ENCODE measurements at regions not wholly inside any gene's neighbourhood (a gene's known extent, or its start where the extent isn't known, plus 50 kb on each side); places are given as distances from the start of the nearest gene placed in this dataset.

DNA sequence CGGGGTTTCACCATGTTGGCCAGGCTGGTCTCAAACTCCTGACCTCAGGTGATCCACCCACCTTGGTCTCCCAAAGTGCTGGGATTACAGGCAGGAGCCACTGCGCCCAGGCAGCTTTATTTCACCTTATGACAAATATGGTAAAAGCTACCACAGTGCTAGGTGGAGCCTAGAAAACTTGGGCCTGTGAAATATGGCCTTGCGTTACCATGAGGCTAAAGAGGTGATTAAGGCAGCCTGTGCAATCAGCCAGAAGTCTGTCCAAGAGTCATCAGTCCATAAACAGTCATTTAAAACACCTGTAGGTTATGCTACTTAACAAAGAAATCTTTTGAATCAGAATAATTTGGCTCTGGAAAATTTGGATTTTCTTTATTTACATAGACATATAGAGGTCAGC lies 114.8 kb upstream of the ANKH start:
- DNase-seq (ENCODE audit: low read depth, low spot score), result no peak

DNA sequence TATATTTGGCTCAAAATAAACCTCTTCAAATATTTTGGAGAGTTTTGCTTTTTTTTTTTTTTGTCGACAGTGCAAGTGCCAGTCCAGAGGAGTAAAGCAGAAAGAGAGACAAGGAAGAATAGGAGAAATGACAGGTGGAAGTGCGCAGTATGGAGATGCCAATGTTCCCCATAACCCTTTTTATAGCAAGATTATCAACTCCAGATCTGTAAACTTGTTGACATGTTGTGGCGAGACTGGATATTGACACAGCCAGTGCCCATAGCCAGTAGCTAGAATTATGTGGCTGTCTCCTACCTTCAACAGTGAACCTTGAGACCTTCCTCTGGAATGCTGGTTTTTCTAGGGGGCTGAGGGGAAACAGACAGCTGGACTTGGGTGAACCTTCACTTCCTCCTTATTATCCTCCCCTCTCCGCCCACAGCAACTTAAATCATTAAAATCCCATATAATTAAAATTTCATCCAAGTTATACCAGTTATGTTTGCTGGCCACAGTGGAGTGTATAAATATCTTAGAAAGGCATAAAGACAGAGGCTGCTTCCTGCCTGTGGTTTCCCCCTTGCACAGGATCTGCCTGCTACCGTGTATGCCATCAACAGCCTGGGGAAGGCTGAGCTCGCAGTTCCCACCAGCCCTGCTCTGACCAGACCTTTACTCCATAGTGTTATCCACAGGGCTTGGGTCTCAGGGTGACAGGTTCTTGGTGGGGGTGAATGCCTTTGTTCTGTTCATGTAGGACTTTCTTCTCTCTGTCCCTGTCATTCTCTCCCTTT lies 112.3 kb upstream of the ANKH start:
- DNase-seq (ENCODE audit: low read depth, low spot score), result no peak

DNA sequence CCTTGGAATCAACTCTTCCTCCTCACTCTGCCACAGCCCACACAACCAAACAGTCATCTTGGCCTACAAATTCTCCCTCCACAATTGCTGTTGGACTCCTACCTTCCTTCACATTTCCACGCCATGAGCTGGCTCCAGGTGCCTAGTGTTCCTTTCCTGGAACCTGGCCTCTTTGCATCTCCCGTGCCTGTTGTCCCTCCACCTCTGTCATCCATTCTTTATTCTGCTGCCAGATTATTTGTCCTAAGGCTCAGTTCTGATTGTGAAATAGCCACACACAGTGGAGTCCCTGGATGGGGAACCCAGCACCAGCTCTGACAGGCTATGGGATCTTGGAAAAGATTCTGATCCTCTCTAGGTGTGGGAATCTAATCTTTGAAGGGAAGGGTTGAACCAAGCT lies 109.1 kb upstream of the ANKH start:
- DNase-seq (ENCODE audit: low read depth, low spot score), result no peak

DNA sequence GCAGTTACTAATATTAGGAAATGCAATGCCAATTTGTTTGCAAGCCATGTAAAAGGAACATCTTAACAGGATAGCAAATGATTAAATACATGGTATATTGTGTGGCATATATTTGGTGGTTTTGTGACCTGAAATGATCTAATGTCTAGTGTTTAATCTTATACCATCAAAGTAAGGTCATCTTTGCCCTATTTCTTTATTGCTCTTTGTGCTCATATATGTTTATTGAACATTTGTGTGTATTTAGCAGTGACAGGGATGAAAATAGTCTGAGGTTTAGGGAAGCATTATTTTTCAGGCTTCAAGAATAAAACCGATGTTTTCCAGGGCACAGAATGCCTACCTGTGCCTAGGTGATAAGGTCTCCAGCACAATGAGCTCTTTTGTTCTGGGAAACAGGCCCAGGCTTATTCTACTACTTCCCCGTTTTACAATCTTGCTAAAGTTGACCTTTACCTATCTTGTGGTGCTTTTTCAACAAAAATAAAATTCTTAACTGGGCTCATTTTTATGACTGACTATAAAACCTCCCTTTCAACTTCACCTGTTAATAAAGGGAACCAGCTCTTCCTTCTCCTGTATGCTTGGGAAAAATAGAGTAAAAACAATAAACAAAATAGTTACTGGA lies 105.6 kb upstream of the ANKH start:
- no peak for DNase-seq (ENCODE audit: low read depth, low spot score)

DNA sequence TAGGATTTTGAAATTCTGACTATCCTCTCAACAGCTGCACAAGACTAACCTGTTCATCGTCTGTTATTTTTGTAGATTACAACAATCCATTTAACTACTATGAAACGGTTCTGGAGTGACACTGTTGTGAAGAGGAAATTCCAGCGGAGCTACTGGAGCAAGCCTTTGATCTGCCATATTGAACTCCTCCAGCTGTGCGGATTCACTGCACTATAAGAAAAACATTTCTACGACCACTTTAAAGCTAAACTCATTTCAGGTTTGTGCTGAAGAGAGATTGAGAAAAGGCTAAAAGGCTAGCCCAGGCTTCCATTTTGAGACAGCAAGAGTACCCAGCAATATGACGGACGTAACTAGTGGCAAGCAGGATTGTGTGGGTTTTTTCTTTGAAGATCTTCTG lies 104.9 kb upstream of the ANKH start:
- DNase-seq (ENCODE audit: low read depth, low spot score), result no peak

DNA sequence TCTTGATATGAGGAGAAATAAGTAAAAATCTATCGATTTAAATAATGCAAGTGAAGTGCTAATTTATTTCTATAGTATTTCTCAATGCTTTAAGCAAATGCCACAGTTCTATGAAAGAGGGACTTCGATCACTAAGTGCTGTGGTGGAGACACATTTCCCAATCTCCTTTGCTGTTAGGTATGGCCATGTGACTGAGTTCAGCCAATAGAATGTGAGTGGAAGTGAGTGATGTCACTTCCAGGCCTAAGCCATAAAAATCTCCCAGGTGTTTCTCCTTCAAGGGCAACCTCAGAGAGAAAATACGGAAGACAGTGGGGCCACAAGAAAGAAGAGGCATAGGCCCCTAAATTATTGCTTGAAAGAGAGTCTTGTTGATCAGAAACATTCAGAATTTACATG lies 100.3 kb upstream of the ANKH start:
- DNase-seq (ENCODE audit: low read depth, low spot score), result no peak

DNA sequence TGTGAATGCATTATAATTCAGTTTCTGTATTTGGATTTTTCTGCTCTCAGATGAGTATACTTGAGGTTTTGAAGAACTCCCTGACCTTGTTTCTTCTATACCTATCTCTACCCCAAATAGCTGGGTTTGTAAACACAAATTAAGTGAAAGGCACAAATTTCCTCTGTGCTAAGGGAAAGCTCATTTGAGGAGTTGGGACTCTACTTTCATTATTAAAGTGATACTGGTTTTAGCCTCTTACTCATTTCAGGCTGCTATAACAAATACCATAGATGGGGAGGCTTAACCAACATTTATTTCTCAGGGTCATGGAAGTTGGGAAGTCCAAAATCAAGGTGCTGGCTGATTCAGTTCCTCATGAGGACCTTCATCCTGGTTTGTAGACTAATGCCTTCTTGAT lies 97.2 kb upstream of the ANKH start:
- DNase-seq (ENCODE audit: low read depth, low spot score), result no peak

DNA sequence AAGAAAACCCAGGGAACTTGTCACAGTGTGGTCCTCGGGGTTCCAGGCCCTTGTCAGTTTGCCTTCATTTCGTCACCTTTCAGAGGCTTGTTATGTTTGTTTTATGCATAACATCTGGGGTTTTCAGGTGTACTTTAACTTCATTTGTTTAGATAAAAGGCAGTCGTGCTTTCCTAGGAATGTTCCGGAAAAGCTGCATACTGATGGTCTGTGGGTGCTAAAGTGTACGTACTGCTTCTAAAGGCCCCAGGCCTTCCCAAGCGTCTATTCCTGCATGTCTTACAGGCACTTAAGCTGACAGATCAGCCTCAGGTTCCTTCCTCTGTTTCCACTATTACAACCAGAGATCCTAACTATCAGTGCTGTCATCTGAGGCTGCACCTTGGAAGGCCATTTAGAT lies 95.6 kb upstream of the ANKH start:
- no peak for DNase-seq (ENCODE audit: low read depth, low spot score)

DNA sequence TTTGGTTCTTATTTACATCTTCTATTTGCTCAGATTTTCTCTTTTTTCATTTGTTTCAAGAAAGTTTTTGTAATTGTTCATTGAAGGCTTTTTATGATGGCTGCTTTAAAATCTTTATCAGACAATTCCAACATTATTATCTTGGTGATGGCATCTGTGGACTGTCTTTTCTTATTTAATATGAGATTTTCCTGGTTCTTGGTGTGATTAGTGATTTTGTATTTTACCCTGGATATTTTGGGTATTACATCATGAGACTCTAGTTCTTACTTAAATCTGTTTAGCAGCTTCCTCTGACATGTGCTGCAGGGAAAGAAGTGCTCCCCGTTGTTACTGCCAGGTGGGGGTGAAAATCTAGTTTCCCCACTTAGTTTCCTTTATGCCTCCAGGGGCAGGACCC lies 94.2 kb upstream of the ANKH start:
- no peak for DNase-seq (ENCODE audit: low read depth, low spot score)

DNA sequence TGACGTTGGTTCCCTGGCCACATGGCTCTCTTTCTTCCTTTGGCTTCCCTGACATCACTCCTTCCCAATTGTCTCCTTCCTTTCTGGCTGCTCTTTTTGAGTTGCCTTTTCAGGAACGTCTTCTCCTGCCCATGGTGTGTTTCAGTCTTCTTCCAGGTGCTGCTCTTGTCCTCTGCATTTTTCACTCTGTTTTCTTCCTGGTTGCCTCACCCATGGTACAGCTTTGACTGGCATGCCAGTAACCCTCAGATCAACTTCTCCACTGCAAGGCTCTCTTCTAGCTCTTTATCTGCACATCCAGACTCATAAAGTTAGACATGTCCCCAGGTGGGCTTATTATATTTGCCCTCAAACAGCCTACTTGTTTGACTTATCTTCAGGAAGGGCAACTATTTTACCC lies 91.0 kb upstream of the ANKH start:
- DNase-seq (ENCODE audit: low read depth, low spot score), result no peak

DNA sequence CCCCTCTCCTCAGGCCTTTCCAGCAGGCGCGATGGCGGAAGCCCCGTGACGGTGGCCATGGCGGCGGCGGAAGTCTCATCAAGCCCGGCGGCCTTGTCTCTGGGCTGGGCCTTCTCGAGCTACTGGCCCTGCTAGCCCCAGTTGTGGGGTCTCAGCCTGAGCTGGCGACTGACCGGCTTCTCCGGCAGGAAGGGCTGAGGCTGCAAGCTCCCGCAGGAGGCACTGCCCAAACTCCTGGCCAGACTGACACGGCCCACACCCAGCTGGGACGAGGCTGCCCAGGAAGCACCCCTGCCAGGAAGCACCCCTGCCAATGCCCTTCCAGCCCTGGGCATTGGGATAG lies 88.5 kb upstream of the ANKH start:
- DNase-seq (ENCODE audit: low read depth, low spot score), result no peak

DNA sequence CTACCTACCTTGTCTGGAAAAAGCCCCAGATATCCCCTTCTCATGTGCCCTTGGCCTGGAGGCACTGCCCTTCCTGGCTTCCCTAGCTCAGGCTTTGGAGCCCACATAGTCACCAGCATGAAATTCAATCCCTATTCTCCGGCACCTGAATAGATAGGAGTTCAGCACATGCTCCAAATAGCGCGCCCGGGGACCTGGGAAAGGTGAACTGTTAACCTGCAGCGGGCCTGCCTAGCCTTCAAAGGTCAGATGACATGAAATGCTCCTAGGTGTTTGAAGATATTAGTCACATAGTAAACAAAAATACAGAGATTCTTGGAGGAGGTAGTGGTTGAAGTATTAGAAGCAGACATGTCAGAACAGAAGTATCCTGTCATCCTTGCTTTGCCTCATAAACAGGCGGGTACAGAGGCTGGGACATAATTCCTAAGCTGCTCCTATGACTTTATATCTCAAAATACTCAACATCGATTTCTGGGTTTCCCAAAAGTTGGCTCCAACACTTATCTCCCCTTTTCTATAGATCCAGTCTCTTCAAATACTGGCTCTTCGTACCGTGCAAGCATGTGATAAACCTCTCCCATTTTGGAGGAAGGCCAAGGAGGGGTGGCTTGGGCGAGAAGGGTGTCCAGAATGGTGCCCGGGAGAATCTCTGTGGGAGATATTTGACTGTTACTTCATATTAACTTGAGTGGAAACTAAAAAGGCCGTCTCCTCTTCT lies 88.0 kb upstream of the ANKH start:
- no peak for DNase-seq (ENCODE audit: low read depth, low spot score)

DNA sequence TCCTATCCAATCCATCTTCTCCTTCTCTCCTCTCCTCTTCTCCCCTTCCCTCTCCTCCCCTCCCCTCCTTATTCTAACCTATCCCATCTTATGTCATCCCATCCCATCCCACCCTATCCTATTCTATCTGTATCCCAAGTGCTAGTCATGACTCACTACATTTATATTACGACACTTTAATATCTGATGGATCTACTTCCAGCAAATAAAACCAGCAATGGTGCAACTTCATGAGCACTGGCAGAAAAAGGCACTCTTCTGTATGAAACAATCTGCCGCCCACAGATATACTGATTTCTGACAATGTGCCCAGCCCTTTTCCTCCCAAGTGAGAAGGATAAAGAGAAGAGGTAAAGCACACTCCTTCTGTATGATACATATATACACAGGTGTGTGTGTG lies 86.6 kb upstream of the ANKH start:
- DNase-seq (ENCODE audit: low read depth, low spot score), result no peak

DNA sequence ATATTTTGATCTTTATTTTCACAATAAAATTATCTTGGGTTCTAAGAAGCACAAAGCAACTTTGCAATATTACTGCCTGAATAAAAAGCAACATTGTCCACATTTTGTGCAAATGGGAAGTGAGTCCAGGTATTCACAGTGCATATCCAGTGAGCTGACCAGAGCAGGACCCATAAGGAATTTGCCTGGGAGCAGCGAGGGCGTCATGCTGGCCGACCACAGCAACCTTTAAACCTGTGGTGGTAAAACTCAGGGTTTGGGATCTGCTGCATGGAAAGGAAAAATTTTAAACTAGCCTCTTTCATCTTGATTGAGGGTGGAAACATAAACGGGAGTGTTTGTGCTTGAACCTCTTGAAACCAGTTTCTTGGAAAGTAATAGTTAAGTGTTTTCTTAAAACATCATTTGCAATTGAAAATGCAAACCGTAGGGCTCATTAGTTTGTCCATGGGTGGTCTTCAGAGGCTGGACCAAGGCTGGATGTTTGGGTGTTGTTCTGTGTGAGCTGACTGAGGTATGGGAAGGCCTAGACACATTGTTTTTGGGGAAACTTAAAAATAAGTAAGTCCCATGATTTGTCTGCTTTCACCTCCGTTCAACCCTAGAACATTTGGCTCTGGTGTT lies 85.0 kb upstream of the ANKH start:
- no peak for DNase-seq (ENCODE audit: low read depth, low spot score)

DNA sequence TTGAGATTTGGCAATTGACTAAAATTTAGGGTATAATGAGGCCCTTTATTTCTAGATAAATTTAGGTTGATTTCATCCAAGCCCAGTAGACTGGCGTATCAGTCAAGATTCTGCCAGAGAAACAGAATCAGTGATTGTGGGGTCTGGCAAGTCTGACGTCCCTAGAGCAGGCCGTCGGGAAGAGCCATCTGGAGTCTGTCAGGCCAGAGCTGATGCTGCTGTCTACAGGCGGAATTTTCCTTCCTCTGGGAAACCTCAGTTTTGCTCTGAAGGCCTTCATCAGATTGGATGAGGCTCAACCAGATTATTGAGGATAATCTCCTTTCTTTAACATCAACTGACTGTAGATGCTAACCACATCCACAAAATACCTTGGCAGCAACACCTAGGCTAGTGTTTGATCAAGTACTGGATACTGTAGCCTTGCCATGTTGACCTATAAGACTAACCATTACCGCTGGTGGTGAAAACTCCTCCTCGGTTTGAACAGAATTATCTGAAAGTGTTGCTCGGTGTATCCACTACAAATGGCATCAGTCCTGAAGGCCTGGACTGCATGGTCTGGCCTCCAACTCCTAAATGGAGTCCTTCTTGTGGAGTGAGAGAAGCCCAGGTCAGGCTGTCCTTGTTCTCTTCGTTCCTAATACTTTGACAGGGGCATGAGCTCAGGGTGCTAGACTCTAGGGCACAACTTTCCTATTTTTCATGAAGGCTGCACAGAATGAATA lies 83.2 kb upstream of the ANKH start:
- DNase-seq (ENCODE audit: low read depth, low spot score), result no peak

DNA sequence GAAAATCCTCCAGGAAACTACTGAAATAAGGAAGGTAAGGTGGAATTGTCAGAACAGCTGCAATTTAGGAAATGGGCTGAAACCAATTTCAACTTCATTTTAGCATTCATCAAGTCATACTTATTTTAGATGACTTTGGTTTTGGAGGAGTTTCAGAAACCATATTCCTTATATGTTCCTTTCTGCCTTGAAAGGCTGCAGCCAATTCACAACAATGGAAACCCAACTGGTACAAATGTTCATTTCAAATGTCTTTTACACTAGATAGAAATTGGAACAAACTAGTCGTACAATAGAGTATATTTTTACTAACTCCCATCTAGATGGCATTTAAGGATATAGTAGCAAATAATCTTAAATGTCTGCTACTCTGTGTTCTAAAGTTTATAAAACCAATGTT lies 82.6 kb upstream of the ANKH start:
- DNase-seq (ENCODE audit: low read depth, low spot score), result no peak

DNA sequence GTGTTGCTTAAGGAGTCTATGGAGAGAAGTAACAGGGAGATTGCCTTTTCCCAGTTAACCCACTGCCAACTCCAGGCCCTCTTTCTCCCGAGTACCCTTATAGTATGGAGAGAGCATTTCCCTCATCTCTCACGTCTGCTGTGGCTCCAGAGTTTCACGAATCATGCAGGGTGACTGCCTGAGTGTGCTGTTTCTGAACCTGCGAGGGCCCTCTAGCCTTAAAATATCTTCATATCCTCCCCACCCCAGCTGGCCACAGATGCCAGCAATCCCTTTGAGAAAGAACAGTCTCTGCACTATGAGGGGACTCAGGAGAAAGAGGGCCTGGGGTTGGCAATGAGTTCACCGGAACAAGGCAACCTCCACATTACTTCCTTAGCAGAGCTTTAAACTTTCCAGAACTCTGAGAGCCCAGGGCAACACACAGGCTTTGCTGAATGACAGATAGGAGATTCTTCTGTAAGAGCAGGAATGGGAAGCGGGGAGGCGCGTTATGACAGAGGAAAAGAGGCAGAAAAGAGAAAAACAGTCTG lies 81.6 kb upstream of the ANKH start:
- DNase-seq (ENCODE audit: low read depth, low spot score), result no peak

DNA sequence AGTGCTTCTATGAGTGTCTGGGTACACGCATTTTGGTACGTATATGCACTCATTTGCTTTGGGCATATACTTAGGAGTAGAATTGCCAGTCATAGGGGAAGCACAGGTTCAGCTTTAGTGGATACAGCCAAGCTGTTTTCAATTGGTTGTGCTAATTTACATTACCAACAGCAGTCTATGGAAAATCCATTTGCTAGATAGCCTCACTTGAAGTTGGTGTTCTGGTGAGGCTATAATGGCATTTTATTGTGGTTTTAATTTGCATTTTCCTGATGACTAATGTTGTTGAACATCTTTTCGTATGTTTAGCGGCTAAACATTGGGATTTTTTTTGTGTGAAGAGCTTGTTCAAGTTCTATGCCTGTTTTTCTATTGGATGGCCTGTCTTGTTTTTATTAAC lies 76.8 kb upstream of the ANKH start:
- peak; percentile 74 for DNase-seq (ENCODE audit: low read depth, low spot score)

DNA sequence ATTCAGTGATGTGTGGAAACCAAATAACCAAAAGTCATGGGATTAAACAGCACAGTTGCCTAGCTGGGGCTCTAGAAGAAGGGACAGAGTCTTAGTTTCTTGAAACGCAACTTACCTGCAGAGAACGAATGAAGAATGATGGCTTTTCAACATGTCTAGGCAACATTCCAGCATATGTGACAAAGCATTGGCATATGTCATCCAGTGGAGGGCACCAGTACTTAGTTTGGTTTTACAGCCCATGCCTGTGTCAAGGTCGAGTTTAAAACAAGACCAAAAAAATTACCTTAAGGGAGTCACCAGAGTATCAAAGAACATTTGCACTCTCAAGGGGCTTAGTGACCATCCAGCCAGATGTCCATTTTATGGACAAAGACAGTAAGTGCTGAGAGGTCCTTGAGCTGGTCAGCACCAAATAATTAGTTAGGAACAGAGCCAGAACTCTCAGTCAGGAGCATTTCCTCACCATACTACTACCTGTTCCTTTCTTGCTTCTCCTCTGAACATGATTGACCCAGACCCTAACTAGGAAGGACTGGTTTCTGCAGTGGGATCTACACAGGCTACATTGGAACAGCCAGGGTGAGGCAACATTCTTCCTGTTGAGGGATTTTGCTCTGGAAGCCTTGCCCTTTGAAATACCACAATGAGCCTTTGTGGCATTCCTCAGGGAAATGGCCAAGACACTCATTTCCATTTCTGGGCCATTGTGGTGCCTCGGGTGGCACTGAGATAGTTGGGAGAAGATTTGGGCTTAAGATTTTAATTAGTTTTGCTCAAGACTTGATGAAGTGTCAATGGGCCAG lies 75.4 kb upstream of the ANKH start:
- peak; percentile 49 for DNase-seq (ENCODE audit: low read depth, low spot score)

DNA sequence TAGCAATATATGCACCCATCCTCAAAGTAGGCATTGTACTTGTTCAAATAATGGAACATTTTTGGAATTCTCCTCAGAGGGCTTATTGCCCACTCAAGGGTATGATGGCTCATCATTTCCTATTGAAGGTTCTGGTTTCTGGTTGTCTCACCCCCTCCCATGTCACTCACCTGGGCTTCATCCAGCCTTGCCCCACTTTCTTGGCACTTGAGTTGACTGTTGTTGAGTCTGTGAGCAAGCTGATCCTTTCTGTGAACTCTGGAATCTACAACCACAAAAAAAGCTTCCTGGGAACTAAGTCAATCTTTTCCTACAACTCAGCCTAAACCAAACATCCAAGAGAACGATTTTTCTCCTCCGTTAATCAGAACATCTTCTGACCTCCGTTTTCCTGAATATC lies 73.9 kb upstream of the ANKH start:
- DNase-seq (ENCODE audit: low read depth, low spot score), result peak; percentile 64

DNA sequence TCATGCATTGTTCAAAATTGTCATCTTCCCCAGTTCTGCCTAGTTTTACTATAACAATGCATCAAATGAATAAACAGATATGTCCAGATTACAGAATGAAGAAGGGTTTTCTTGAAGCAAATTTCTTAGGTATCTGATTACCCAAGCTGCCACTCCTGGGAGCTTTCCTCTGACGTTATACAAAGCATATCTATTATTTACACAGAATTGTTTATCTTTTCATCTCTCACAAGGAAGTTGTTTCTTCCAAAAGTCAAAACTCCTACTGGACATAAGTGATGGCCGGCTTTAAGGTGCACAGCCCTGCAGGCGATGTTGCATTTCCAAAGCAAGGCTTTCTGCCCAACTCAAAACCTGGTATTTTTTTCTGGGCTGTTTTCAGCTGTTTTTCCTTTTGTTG lies 73.4 kb upstream of the ANKH start:
- no peak for DNase-seq (ENCODE audit: low read depth, low spot score)
